Calu3 (cell line): ENCODE measurements at regions not wholly inside any gene's neighbourhood (a gene's known extent, or its start where the extent isn't known, plus 50 kb on each side); places are given as distances from the start of the nearest gene placed in this dataset.

ENCODE experiments used
- BruUV-seq: library from RNA; stranded (reverse); fragments of 400-500 nt; replicated peaks from 2 replicates; lab custom pipeline; 2021; lab: Mats Ljungman, UMichigan
- CTCF ChIA-PET: fragments of 300-600 bp; sonication (Branson Sonifier 250); formaldehyde crosslinking; loops from one replicate; lab custom pipeline; 2022; ENCODE audit warnings: antibody characterized with exemption; lab: Charles Lee
- DNase-seq: peaks from one replicate; pipeline ENCODE4 v3.0.0; 2022
- H3K27ac Mint-ChIP-seq: one replicate; pipeline ENCODE4 v1.8.0; 2022; ENCODE audit warnings: mixed read lengths; ENCODE audit not compliant: unreplicated experiment
- H3K27me3 Mint-ChIP-seq: one replicate; pipeline ENCODE4 v1.8.0; 2022; ENCODE audit warnings: mixed read lengths; ENCODE audit not compliant: unreplicated experiment
- H3K36me3 Mint-ChIP-seq: one replicate; pipeline ENCODE4 v1.8.0; 2022; ENCODE audit warnings: mild to moderate bottlenecking, moderate library complexity, mixed read lengths; ENCODE audit not compliant: insufficient read depth, unreplicated experiment
- H3K4me1 Mint-ChIP-seq: one replicate; pipeline ENCODE4 v1.8.0; 2022; ENCODE audit warnings: mild to moderate bottlenecking, low read depth, mixed read lengths; ENCODE audit not compliant: unreplicated experiment
- H3K4me3 Mint-ChIP-seq: one replicate; pipeline ENCODE4 v1.8.0; 2022; ENCODE audit warnings: mild to moderate bottlenecking, low read depth, moderate library complexity, mixed read lengths; ENCODE audit not compliant: unreplicated experiment
- H3K9me3 Mint-ChIP-seq: one replicate; pipeline ENCODE4 v1.8.0; 2022; ENCODE audit warnings: low read depth, mixed read lengths; ENCODE audit not compliant: unreplicated experiment
- CTCF ChIP-seq: fragments of 200-600 bp; IDR thresholded peaks from one replicate; pipeline ENCODE4 v1.8.0; 2022; ENCODE audit warnings: antibody characterized with exemption; ENCODE audit not compliant: unreplicated experiment
- intact Hi-C: fragments of 100-400 bp; cut with micrococcal nuclease; formaldehyde crosslinking; loops from one replicate; pipeline ENCODE4 v1.10.0; 2022; ENCODE audit not compliant: unreplicated experiment

GRCh38 chr6:100186552-100186951, 192.5 kb upstream of the MCHR2 start:
- Mint-ChIP-seq H3K36me3 (no peaks in the 10 kb centered on the region), H3K4me1 (peaks cover 8% of the 10 kb centered on the region), H3K9me3 (no peaks in the 10 kb centered on the region), H3K4me3 (no peak overlapping the region), H3K27ac (no peak overlapping the region), H3K27me3 (no peaks in the 10 kb centered on the region)
- intact Hi-C loops, result no loop called here
- no peak for DNase-seq
- no TSS peak for BruUV-seq
- TF ChIP-seq CTCF, result no peak
- CTCF ChIA-PET, result no interaction called here

- Mint-ChIP-seq H3K4me1 (peaks cover 8% of the 10 kb centered on the region), H3K27ac (no peak overlapping the region), H3K9me3 (no peaks in the 10 kb centered on the region), H3K36me3 (no peaks in the 10 kb centered on the region), H3K4me3 (no peak overlapping the region), H3K27me3 (no peaks in the 10 kb centered on the region)
- intact Hi-C loops, result no loop called here
- DNase-seq, result no peak
- TF ChIP-seq CTCF, result no peak
- CTCF ChIA-PET, result no interaction called here
- no TSS peak for BruUV-seq
Measured at GRCh38 chr6:100185615-100186014, 191.6 kb upstream of the MCHR2 start.

- no peak for TF ChIP-seq CTCF
Measured at GRCh38 chr6:100184473-100184872, 190.4 kb upstream of the MCHR2 start.

GRCh38 chr6:100182313-100182712, 188.3 kb upstream of the MCHR2 start:
- no peaks in the 10 kb centered on the region for H3K27me3 Mint-ChIP-seq
- intact Hi-C loops, result no loop called here
- no peaks in the 10 kb centered on the region for H3K9me3 Mint-ChIP-seq
- DNase-seq, result no peak
- H3K4me1 Mint-ChIP-seq, result peaks cover 18% of the 10 kb centered on the region
- no peak overlapping the region for H3K4me3 Mint-ChIP-seq
- TF ChIP-seq CTCF, result no peak
- H3K36me3 Mint-ChIP-seq, result no peaks in the 10 kb centered on the region
- no TSS peak for BruUV-seq
- no peak overlapping the region for H3K27ac Mint-ChIP-seq
- CTCF ChIA-PET, result no interaction called here

More at GRCh38 chr6:100184473-100184872, 190.4 kb upstream of the MCHR2 start:
- BruUV-seq, result no TSS peak
- Mint-ChIP-seq H3K27ac (no peak overlapping the region), H3K9me3 (no peaks in the 10 kb centered on the region), H3K27me3 (no peaks in the 10 kb centered on the region), H3K4me3 (no peak overlapping the region), H3K4me1 (peaks cover 8% of the 10 kb centered on the region), H3K36me3 (no peaks in the 10 kb centered on the region)
- no peak for DNase-seq
- intact Hi-C loops, result no loop called here
- CTCF ChIA-PET, result no interaction called here
